SW480 (cell line): ENCODE measurements at regions not wholly inside any gene's neighbourhood (a gene's known extent, or its start where the extent isn't known, plus 50 kb on each side); places are given as distances from the start of the nearest gene placed in this dataset.
"Not testable (repeated sequence)": the region's sequence is repeated elsewhere in the genome, so short reads cannot be mapped to it uniquely, and the experiment has no call there.

Source experiments
- DNase-seq: peaks from one replicate; pipeline ENCODE4 v3.0.0-alpha.2; 2016; ENCODE audit warnings: low spot score

GRCh38 chr9:73095425-73095824 lies 56.2 kb upstream of the ANXA1 start:
- no peak for DNase-seq

GRCh38 chr9:73093740-73094379 lies 57.8 kb upstream of the ANXA1 start:
- DNase-seq, result no peak

DNA sequence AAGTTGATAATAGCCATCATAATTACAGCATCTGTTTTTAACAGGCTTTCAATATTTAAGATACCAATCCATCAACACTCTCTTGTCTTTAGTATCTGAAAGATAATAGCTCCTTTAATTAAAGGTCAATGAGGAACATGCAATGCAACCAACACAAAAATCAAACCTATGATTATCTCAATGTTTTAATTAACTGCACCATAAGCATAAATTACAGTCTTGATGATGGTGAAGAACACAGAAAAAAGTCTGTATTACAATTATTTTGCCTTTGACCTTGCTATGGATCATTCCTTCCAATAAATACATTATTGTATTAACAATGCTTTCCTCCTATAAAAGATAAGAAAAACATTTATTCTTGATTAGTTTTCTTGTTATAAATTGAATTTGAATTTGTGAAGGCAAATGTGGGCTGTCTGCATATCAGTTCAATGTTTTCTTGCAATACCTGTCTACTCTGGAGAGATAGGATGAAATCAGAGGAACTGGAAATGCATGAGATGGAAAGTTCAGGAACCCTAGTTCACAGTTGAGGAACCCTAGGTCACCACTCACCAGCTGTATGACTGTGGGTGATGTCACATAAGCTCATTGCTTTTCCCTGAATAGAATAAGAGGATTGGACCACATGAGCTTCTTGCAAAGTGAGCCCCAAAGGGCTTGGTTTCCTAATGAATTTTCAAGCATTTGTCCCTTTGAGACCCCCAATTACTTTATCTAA lies 58.5 kb upstream of the ANXA1 start:
- DNase-seq, result no peak

DNA sequence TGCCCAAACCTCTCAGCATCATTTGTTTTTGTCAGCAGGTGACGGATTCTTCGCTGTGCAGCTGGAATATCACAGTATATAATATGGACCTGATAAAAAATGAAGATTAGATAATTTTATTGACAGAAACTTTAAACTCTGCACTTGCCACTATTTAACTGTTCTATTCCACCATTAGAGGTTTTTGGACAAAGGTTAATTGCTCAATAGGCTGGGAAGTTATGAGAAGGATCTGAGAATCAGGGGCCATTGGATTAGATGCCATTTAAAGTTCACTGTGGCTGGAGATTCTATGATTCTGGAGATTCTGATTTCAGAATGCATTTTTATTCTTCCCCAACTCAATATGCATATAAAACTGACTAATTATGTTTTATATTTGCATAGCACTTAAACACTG lies 59.8 kb upstream of the ANXA1 start:
- DNase-seq, result no peak

GRCh38 chr9:73090214-73090613 lies 61.5 kb upstream of the ANXA1 start:
- DNase-seq, result no peak

GRCh38 chr9:73089304-73089985 lies 62.2 kb upstream of the ANXA1 start:
- DNase-seq, result no peak

- not testable (repeated sequence) for DNase-seq
These were observed 63.8 kb upstream of the ANXA1 start for GRCh38 chr9:73087876-73088275.

DNA sequence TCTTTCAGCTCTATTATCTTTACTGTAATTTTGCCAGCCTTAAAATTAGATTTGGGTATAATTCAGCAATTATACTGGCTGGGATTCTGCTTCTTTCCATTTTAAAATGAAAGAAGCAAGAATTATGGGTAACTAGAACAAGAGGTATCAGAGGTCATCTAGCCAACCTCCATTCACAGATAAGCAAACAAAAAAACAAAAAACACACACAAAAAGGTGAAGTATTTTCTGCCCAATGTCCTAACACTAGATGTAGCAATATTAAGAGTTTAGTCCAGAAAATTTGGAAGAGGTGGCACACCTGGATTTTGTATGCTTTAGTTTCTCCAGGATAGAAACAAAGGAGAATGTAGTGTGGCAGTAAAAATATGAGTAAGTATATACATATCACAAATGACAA lies 68.1 kb upstream of the ANXA1 start:
- DNase-seq, result no peak

- peak; percentile 36 for DNase-seq
These were observed 69.5 kb upstream of the ANXA1 start for GRCh38 chr9:73081979-73082657.

DNA sequence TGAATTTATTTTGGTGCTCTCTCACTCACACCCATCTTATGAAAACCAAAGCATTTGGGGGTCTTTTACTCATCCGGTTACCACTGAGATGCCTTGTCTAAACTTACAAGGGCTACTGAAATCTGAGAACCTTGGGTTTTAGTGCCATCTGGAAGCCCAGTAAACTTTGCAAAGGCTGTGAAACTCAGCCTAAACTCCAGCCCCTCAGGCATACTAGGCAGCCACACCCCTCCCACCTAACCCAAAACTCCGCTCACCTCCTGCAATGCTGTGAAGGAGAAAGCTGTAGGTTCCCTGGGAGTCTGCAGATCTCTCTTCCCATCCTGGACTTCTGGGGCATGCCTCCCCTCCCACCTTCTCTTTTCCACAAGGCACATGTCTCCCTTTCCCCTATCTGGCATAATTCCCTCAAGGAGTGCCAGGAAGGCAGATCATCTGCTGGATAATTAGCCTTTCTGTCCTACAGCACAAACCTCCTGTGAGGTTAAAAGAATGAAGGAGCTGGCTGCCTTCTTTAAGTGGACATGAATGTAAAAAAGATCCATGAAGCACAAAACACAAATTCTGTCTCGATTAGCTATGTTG lies 71.5 kb upstream of the ANXA1 start:
- no peak for DNase-seq

GRCh38 chr9:73079326-73079725 lies 72.3 kb upstream of the ANXA1 start:
- peak; percentile 60 for DNase-seq

GRCh38 chr9:73077625-73078030 lies 74.0 kb upstream of the ANXA1 start:
- no peak for DNase-seq

- DNase-seq, result no peak
These were observed 74.7 kb upstream of the ANXA1 start for GRCh38 chr9:73076970-73077369.

GRCh38 chr9:73074176-73074708 lies 77.4 kb upstream of the ANXA1 start:
- DNase-seq, result no peak

GRCh38 chr9:73073337-73074175 lies 78.1 kb upstream of the ANXA1 start:
- DNase-seq, result no peak

DNA sequence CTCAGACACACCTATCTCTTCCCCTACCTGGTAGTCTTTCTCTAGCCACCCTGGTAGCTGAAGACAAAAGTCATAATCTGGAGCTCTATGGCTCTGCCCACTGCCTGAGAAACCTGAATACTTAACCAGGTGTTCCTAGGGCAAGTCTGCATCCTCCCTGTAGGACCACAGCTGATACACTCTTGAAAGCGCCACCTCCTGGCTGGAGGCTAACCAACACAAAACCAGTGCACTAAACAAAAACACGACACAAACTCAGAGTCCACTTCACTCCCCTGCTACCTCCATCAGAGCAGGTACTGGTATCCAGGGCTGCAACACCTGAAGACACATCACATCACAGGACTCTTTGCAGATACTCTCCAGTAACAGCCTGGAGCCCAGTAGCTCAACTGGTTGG lies 84.6 kb upstream of the ANXA1 start:
- DNase-seq, result no peak

GRCh38 chr9:73065439-73065838 lies 86.2 kb upstream of the ANXA1 start:
- no peak for DNase-seq

DNA sequence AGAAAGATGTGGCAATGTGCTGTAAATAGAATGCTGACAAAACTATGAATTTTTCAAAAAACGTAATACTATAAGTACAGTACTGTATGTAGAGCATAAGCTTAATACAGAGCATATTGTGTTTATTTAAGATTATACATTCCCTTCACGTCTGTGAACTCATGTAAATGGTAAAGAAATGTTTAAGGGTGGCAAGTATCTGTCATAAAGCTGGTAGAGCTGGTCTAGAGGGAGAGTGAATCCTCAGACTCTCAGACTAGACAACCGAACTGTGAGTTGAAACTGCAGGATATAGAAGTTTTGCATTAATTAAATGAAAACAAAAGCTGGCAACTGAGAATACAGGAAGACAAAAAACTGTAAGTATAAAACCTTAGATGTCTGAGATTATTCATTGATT lies 87.3 kb upstream of the ANXA1 start:
- no peak for DNase-seq

- no peak for DNase-seq
These were observed 90.5 kb upstream of the ANXA1 start for GRCh38 chr9:73061146-73061545.

DNA sequence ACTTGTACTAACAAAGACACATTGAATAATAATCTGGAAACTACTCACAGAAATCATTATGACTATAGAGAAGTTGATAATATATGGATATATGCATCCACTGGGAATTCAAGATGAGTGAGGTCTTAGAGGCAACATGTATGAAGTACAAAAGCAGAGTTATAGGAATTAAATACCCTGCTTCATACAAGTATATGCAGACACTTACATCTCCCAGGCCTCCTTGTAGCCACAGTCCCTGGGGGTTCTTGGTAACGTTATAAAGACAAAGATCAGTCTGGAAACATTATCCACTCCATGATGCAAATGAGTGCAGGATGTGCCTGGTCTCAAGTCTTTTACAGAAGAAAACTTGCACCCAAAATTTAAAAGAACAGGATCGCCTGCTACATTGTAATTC lies 92.4 kb upstream of the ANXA1 start:
- no peak for DNase-seq

DNA sequence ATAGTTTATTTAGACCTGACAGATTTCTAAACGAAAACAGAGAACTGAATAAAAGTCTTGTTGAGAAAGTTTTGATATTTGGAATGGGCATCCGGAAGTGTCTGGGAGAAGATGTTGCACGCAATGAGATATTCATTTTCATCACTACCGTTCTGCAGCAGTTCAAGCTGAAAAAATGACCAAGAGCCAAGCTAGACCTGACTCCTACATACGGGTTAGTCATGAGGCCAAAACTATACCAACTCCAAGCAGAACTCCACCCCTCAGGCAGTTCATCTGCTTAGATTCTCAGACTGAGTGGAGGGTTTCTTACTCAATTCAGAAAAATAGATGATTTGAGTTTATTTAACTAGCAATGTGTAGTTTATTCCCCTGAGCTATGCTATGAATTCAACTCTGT lies 95.4 kb upstream of the ANXA1 start:
- no peak for DNase-seq
